HL-60 (cell line): ENCODE measurements at regions not wholly inside any gene's neighbourhood (a gene's known extent, or its start where the extent isn't known, plus 50 kb on each side); places are given as distances from the start of the nearest gene placed in this dataset.

Source experiments
- DNase-seq, 2 experiments: peaks; one replicate each; pipeline ENCODE4 v3.0.0-alpha.2; 2010 to 2020; ENCODE audit warnings: low read depth in 1 of 2, low spot score in 1 of 2
- H3K27ac ChIP-seq: fragments of 250-450 bp; sonication (Bioruptor Pico); replicated peaks from 2 replicates; pipeline ENCODE4 v1.5.1; 2020; ENCODE audit warnings: mild to moderate bottlenecking, moderate library complexity
- H3K27me3 ChIP-seq: fragments of 250-450 bp; sonication (Bioruptor Pico); 2 replicates; pipeline ENCODE4 v1.5.1; 2021; ENCODE audit warnings: mild to moderate bottlenecking, moderate library complexity; ENCODE audit not compliant: insufficient read depth, poor library complexity, severe bottlenecking
- H3K4me3 ChIP-seq: replicated peaks from 2 replicates; pipeline ENCODE4 v1.5.1; 2011; ENCODE audit warnings: mild to moderate bottlenecking, control low read depth, low read length; ENCODE audit not compliant: insufficient read depth
- GABPA ChIP-seq: IDR thresholded peaks from 2 replicates; pipeline ENCODE4 v1.6.1; 2012; ENCODE audit warnings: low read depth
- POLR2AphosphoS5 ChIP-seq: IDR thresholded peaks from 2 replicates; pipeline ENCODE4 v1.6.1; 2012; ENCODE audit warnings: low read depth
- SPI1 ChIP-seq: IDR thresholded peaks from 2 replicates; pipeline ENCODE4 v1.6.1; 2012; ENCODE audit warnings: low read depth, mild to moderate bottlenecking, borderline replicate concordance
- TF ChIP-seq, protein P1 (sequence below): IDR thresholded peaks from one replicate; pipeline ENCODE4 v1.5.1; 2011; ENCODE audit warnings: low read length, control low read depth, inconsistent platforms; ENCODE audit not compliant: insufficient read depth
- TF ChIP-seq, protein P2 (sequence below): IDR thresholded peaks from 2 replicates; pipeline ENCODE4 v1.6.1; 2012; ENCODE audit warnings: low read depth; ENCODE audit not compliant: insufficient replicate concordance

DNA sequence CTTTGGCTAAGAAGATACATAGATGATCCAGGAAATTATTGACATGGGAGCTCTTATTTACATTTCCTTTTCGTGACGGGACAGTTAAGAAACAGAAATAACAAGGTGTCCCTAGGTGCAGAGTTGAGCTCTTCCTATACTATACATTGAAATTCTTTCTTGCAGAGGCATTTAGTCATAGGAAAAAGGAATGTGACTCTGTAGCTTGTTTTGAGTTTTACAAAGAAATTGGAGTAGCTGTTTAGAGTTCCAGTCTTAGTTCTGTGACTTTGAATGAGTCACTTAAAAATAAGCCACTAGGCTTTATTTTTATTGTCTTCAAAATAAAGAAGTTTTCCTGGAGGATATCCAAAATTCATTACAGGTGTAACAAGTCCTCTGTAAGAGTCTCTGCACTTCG, 723.5 kb upstream of the SGO1 start:
- Histone ChIP-seq H3K27ac (no peak overlapping the region), H3K27me3 (no peaks in the 10 kb centered on the region), H3K4me3 (no peak overlapping the region)
- DNase-seq, result no peak
- TF ChIP-seq, protein P1, sequence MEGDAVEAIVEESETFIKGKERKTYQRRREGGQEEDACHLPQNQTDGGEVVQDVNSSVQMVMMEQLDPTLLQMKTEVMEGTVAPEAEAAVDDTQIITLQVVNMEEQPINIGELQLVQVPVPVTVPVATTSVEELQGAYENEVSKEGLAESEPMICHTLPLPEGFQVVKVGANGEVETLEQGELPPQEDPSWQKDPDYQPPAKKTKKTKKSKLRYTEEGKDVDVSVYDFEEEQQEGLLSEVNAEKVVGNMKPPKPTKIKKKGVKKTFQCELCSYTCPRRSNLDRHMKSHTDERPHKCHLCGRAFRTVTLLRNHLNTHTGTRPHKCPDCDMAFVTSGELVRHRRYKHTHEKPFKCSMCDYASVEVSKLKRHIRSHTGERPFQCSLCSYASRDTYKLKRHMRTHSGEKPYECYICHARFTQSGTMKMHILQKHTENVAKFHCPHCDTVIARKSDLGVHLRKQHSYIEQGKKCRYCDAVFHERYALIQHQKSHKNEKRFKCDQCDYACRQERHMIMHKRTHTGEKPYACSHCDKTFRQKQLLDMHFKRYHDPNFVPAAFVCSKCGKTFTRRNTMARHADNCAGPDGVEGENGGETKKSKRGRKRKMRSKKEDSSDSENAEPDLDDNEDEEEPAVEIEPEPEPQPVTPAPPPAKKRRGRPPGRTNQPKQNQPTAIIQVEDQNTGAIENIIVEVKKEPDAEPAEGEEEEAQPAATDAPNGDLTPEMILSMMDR, result no peak
- TF ChIP-seq SPI1 (no peak), GABPA (no peak), POLR2AphosphoS5 (no peak)
- TF ChIP-seq, protein P2, sequence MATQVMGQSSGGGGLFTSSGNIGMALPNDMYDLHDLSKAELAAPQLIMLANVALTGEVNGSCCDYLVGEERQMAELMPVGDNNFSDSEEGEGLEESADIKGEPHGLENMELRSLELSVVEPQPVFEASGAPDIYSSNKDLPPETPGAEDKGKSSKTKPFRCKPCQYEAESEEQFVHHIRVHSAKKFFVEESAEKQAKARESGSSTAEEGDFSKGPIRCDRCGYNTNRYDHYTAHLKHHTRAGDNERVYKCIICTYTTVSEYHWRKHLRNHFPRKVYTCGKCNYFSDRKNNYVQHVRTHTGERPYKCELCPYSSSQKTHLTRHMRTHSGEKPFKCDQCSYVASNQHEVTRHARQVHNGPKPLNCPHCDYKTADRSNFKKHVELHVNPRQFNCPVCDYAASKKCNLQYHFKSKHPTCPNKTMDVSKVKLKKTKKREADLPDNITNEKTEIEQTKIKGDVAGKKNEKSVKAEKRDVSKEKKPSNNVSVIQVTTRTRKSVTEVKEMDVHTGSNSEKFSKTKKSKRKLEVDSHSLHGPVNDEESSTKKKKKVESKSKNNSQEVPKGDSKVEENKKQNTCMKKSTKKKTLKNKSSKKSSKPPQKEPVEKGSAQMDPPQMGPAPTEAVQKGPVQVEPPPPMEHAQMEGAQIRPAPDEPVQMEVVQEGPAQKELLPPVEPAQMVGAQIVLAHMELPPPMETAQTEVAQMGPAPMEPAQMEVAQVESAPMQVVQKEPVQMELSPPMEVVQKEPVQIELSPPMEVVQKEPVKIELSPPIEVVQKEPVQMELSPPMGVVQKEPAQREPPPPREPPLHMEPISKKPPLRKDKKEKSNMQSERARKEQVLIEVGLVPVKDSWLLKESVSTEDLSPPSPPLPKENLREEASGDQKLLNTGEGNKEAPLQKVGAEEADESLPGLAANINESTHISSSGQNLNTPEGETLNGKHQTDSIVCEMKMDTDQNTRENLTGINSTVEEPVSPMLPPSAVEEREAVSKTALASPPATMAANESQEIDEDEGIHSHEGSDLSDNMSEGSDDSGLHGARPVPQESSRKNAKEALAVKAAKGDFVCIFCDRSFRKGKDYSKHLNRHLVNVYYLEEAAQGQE, result no peak

DNA sequence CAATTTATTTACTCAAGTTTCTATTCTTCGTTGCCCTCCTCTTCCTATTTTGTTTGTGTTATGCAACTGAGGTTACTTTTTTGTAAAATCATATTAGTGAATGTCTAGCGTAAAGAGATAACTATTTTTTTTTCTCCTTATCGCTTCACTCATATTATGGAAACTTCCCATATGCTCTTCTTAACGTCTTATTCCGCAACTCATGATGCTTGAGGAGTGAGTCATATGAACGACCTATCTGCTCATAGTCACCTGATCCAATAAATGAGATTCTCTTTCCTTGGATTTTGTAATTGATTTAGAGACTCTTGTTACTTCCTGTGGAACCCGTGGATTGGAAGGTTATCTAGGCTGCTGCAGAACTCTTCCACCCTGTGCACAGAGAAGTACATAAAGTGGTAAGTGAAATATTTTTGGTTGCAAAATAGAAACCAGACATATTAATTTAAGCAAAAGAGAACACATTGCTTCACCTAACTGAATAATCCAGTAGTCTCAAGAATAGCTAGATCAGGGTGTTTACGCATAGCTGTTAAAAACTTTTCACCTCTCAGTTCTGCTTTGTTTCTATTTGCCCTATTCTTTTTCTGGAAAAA, 719.3 kb upstream of the SGO1 start:
- no peak for DNase-seq
- TF ChIP-seq, protein P2, result no peak
- no peak for TF ChIP-seq SPI1
- Histone ChIP-seq H3K27me3 (no peaks in the 10 kb centered on the region), H3K4me3 (no peak overlapping the region), H3K27ac (no peak overlapping the region)

DNA sequence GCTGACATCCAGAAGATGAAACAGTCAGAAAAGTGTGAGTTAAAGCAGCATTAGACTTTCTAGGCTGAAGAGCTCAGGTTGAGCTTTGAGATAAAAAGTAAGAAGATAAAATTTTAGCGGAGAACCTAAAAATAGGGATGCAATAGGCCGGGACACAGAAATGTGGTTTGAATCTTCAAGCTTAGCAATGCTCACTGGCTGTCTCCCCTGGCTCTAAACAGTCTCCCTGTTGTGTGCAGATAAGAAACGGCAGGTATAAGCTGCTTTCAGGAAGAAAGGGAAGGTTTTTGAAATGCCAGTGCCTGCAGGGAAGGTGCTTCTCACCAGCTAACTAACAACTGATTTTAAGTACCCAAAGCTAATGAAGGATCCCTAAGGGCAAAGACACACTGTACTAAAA, 718.7 kb upstream of the SGO1 start:
- no peak for DNase-seq
- Histone ChIP-seq H3K27ac (no peak overlapping the region), H3K27me3 (no peaks in the 10 kb centered on the region), H3K4me3 (no peak overlapping the region)
- TF ChIP-seq POLR2AphosphoS5, result no peak
- TF ChIP-seq GABPA, result no peak
- TF ChIP-seq, protein P2, result no peak
- TF ChIP-seq SPI1, result no peak
- TF ChIP-seq, protein P1, result no peak

DNA sequence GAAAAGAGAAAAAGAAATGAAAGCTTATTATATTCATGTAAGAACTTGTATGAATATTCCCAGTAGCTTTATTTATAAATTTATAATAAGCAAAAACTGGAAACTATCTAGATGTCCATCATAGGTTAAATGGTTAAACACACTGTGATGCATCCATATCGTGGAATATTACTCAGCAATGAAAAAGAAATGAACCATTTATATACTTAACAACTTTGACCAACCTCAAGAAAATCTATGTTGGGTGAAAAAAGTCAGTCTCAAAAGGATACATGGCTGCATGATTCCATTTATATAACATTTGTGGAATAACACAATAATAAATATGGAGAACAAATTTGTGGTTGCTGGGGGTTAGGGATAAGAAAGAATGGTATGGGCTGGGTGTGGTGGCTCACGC, 713.0 kb upstream of the SGO1 start:
- Histone ChIP-seq H3K27ac (no peak overlapping the region), H3K4me3 (no peak overlapping the region), H3K27me3 (no peaks in the 10 kb centered on the region)
- TF ChIP-seq GABPA, result no peak
- TF ChIP-seq, protein P1, result no peak
- TF ChIP-seq SPI1, result no peak
- TF ChIP-seq, protein P2, result no peak
- no peak for TF ChIP-seq POLR2AphosphoS5
- no peak for DNase-seq
